ENCODE measurements at regions not wholly inside any gene's neighbourhood (a gene's known extent, or its start where the extent isn't known, plus 50 kb on each side); places are given as distances from the start of the nearest gene placed in this dataset.

GRCh38 chr21:14707511-14708020, 161.5 kb upstream of the SAMSN1 start:
- Mint-ChIP-seq H3K4me1 (ENCODE audit: low read depth, unreplicated experiment) (peaks cover 21% of the 10 kb centered on the region), H3K36me3 (ENCODE audit: low read depth, unreplicated experiment) (no peaks in the 10 kb centered on the region), H3K9me3 (ENCODE audit: unreplicated experiment) (no peaks in the 10 kb centered on the region), H3K27me3 (ENCODE audit: low read depth, unreplicated experiment) (no peaks in the 10 kb centered on the region), H3K27ac (ENCODE audit: unreplicated experiment) (no peak overlapping the region), H3K4me3 (ENCODE audit: unreplicated experiment) (no peak overlapping the region)
- TF ChIP-seq, protein P1, sequence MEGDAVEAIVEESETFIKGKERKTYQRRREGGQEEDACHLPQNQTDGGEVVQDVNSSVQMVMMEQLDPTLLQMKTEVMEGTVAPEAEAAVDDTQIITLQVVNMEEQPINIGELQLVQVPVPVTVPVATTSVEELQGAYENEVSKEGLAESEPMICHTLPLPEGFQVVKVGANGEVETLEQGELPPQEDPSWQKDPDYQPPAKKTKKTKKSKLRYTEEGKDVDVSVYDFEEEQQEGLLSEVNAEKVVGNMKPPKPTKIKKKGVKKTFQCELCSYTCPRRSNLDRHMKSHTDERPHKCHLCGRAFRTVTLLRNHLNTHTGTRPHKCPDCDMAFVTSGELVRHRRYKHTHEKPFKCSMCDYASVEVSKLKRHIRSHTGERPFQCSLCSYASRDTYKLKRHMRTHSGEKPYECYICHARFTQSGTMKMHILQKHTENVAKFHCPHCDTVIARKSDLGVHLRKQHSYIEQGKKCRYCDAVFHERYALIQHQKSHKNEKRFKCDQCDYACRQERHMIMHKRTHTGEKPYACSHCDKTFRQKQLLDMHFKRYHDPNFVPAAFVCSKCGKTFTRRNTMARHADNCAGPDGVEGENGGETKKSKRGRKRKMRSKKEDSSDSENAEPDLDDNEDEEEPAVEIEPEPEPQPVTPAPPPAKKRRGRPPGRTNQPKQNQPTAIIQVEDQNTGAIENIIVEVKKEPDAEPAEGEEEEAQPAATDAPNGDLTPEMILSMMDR (IDR thresholded peaks at IDR 0.05; ENCODE audit: insufficient read depth, low read depth, low read length), result no peak
- no peak for TF ChIP-seq EZH2 (IDR thresholded peaks at IDR 0.05; ENCODE audit: insufficient read depth, low read length)
- Histone ChIP-seq H3K4me3 (ENCODE audit: insufficient read depth, low read depth, low read length) (no peak overlapping the region), H3K9ac (ENCODE audit: low read length) (no peak overlapping the region), H3K4me1 (ENCODE audit: insufficient read depth, low read length) (no peaks in the 10 kb centered on the region), H3K79me2 (ENCODE audit: insufficient read depth, low read length) (no peaks in the 10 kb centered on the region), H2AFZ (ENCODE audit: low read depth, low read length) (no peak overlapping the region), H3K36me3 (ENCODE audit: insufficient read depth, low read length) (no peaks in the 10 kb centered on the region), H3K4me2 (ENCODE audit: low read length) (no peak overlapping the region), H4K20me1 (ENCODE audit: insufficient read depth, low read length) (no peaks in the 10 kb centered on the region), H3K27ac (ENCODE audit: low read depth, low read length) (no peak overlapping the region), H3K9me3 (ENCODE audit: insufficient read depth, low read depth, low read length) (no peaks in the 10 kb centered on the region), H3K27me3 (ENCODE audit: insufficient read depth, low read length) (no peaks in the 10 kb centered on the region)
- DNase-seq (ENCODE audit: low read depth) (no peak), FAIRE-seq (no peak)

GRCh38 chr21:14706712-14707510, 160.8 kb upstream of the SAMSN1 start:
- FAIRE-seq (no peak), DNase-seq (ENCODE audit: low read depth) (no peak)
- Histone ChIP-seq H4K20me1 (ENCODE audit: insufficient read depth, low read length) (no peaks in the 10 kb centered on the region), H3K79me2 (ENCODE audit: insufficient read depth, low read length) (no peaks in the 10 kb centered on the region), H3K4me2 (ENCODE audit: low read length) (no peak overlapping the region), H3K9ac (ENCODE audit: low read length) (no peak overlapping the region), H3K4me3 (ENCODE audit: insufficient read depth, low read depth, low read length) (no peak overlapping the region), H3K27ac (ENCODE audit: low read depth, low read length) (no peak overlapping the region), H3K36me3 (ENCODE audit: insufficient read depth, low read length) (no peaks in the 10 kb centered on the region), H3K27me3 (ENCODE audit: insufficient read depth, low read length) (no peaks in the 10 kb centered on the region), H2AFZ (ENCODE audit: low read depth, low read length) (no peak overlapping the region), H3K9me3 (ENCODE audit: insufficient read depth, low read depth, low read length) (no peaks in the 10 kb centered on the region), H3K4me1 (ENCODE audit: insufficient read depth, low read length) (no peaks in the 10 kb centered on the region)
- Mint-ChIP-seq H3K27me3 (ENCODE audit: low read depth, unreplicated experiment) (no peaks in the 10 kb centered on the region), H3K4me3 (ENCODE audit: unreplicated experiment) (no peak overlapping the region), H3K4me1 (ENCODE audit: low read depth, unreplicated experiment) (peaks cover 17% of the 10 kb centered on the region), H3K9me3 (ENCODE audit: unreplicated experiment) (no peaks in the 10 kb centered on the region), H3K36me3 (ENCODE audit: low read depth, unreplicated experiment) (no peaks in the 10 kb centered on the region), H3K27ac (ENCODE audit: unreplicated experiment) (no peak overlapping the region)
- TF ChIP-seq, protein P1 (IDR thresholded peaks at IDR 0.05; ENCODE audit: insufficient read depth, low read depth, low read length), result no peak
- no peak for TF ChIP-seq EZH2 (IDR thresholded peaks at IDR 0.05; ENCODE audit: insufficient read depth, low read length)

Data from astrocyte (in vitro differentiated cells and primary cell).